ENCODE measurements at regions not wholly inside any gene's neighbourhood (a gene's known extent, or its start where the extent isn't known, plus 50 kb on each side); places are given as distances from the start of the nearest gene placed in this dataset.

GRCh38 chr3:157741607-157742006 is 238.4 kb upstream of the VEPH1 start:
- no peak for TF ChIP-seq POLR2A (IDR thresholded peaks at IDR 0.05; ENCODE audit: low read depth, low read length)
- FAIRE-seq, result no peak
- no peak for DNase-seq (ENCODE audit: insufficient read length, low spot score)

- no peak for DNase-seq (ENCODE audit: insufficient read length, low spot score)
- FAIRE-seq, result no peak
- TF ChIP-seq POLR2A (IDR thresholded peaks at IDR 0.05; ENCODE audit: low read depth, low read length), result no peak
Measured at GRCh38 chr3:157738441-157738840, 235.2 kb upstream of the VEPH1 start.

- TF ChIP-seq POLR2A (IDR thresholded peaks at IDR 0.05; ENCODE audit: low read depth, low read length), result no peak
- FAIRE-seq, result no peak
Measured at GRCh38 chr3:157718800-157719199, 215.6 kb upstream of the VEPH1 start.

DNA sequence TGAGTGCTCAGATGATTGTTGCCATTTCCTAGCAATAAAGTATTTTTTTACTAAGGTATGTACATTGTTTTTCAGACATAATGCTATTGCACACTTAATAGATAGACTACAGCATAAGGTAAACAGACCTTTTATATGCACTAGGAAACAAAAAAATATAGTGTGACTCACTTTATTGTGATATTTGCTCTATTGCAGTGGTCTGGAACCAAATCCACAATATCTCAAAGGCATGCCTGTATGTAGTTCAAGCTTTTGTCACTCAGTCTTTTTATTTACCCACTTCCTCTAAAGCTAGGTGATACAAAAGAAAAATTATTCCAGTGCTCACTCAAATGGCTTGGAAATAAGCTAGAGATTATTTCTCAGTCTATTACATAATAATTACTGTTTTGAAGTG is 209.9 kb upstream of the VEPH1 start:
- no peak for TF ChIP-seq POLR2A (IDR thresholded peaks at IDR 0.05; ENCODE audit: low read depth, low read length)
- no peak for FAIRE-seq
- no peak for DNase-seq (ENCODE audit: insufficient read length, low spot score)

More at GRCh38 chr3:157718800-157719199, 215.6 kb upstream of the VEPH1 start:
- no peak for DNase-seq (ENCODE audit: insufficient read length, low spot score)

DNA sequence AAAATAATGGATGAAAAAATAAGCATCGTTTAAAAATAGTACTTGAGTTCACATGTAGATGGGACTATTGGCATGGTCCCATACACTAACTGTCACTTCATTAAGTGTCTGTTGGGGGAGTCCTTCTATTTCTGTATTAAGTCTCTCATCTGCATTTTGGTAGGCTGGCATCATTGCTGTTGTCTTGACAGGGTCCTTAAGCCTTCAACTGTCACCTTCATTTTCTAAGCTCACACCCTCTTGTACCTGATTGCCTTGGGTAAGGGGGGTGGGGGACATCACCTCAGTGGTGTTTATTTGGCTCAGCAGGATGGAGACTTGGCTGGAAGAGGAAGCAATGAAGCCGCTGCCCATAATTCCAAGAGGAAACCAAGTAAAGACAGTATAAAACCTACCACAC is 202.0 kb upstream of the VEPH1 start:
- no peak for TF ChIP-seq POLR2A (IDR thresholded peaks at IDR 0.05; ENCODE audit: low read depth, low read length)
- FAIRE-seq, result no peak
- DNase-seq (ENCODE audit: insufficient read length, low spot score), result no peak

DNA sequence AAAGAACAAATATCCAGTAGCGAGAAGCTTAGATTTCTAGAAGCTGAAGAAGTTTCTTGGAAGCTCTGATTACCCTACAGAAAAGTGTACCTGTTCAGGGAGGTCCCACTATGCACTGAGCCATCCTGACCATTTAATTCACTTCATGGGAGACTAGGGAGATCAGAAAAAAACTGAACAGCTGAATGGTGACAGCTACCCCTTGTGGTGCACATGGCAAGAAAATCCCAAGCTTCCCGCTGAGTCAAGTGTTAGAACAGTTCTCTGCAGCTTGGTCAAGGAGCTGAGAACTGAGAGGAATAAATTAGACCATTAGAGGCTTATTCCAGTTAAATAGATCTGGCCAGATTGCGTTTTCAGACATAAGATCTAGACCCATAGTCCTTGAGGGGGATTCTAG is 197.2 kb upstream of the VEPH1 start:
- TF ChIP-seq POLR2A (IDR thresholded peaks at IDR 0.05; ENCODE audit: low read depth, low read length), result no peak
- DNase-seq (ENCODE audit: insufficient read length, low spot score) (no peak), FAIRE-seq (no peak)

- FAIRE-seq, result no peak
- DNase-seq (ENCODE audit: insufficient read length, low spot score), result no peak
- TF ChIP-seq POLR2A (IDR thresholded peaks at IDR 0.05; ENCODE audit: low read depth, low read length), result no peak
Measured at GRCh38 chr3:157695586-157695985, 192.4 kb upstream of the VEPH1 start.

GRCh38 chr3:157695103-157695502 is 191.9 kb upstream of the VEPH1 start:
- DNase-seq (ENCODE audit: insufficient read length, low spot score), result no peak
- FAIRE-seq, result no peak
- no peak for TF ChIP-seq POLR2A (IDR thresholded peaks at IDR 0.05; ENCODE audit: low read depth, low read length)

DNA sequence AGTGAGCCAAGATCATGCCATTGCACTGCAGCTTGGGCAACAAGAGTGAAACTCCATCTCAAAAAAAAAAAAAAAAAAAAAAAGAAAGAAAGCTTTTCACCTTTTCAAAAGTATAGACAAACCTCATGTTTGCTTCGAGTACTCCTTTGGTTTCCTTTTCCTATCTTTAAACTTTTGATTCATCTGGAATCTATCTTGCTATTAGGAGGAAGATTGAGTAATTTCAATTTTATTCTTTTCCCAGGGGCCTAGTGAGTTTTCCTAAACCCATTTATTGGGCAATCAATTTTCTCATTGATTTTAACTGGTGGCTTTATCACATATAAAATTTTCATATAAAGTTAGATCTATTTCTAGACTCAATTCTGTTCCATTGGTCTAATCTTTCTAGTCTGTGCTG is 190.5 kb upstream of the VEPH1 start:
- FAIRE-seq (no peak), DNase-seq (ENCODE audit: insufficient read length, low spot score) (no peak)
- TF ChIP-seq POLR2A (IDR thresholded peaks at IDR 0.05; ENCODE audit: low read depth, low read length), result no peak

DNA sequence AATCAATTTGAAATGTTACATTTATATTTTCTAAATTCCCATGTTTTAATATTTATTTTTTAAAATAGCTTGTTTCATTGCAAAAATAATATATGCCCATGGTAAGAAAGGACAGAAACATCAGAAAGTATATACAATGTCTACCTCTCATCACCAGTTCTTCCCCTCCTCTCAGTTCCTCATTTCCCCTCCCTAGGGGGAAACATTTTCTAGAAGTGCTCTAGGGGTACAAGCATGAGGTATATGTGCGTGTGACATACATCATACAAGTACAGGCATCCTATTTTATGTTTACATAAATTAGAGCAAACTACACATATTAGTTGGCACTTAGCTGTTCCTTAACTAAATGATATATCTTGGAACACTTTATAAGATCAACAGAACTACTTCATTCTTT is 189.3 kb upstream of the VEPH1 start:
- no peak for DNase-seq (ENCODE audit: insufficient read length, low spot score)
- TF ChIP-seq POLR2A (IDR thresholded peaks at IDR 0.05; ENCODE audit: low read depth, low read length), result no peak
- no peak for FAIRE-seq

DNA sequence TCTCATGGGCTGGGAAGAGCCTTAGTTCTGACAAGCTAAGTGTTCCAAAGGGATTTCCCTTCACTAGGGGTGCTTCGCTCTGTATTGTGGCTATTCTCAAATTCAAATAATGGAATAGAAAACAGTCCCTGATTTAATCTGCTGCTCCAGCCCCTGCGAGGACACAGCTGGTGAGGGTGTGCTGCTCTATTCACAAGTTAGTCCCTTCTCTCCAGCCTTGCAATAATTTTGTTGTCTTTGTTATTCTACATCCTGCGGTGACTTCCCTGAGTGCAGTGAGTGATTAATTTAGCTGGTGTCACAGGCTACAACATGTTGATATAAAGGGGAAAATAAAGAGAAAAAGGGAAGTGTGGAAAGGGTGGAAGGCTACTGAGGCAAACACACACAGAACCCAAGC is 180.5 kb upstream of the VEPH1 start:
- FAIRE-seq, result no peak
- TF ChIP-seq POLR2A (IDR thresholded peaks at IDR 0.05; ENCODE audit: low read depth, low read length), result no peak
- no peak for DNase-seq (ENCODE audit: insufficient read length, low spot score)

DNA sequence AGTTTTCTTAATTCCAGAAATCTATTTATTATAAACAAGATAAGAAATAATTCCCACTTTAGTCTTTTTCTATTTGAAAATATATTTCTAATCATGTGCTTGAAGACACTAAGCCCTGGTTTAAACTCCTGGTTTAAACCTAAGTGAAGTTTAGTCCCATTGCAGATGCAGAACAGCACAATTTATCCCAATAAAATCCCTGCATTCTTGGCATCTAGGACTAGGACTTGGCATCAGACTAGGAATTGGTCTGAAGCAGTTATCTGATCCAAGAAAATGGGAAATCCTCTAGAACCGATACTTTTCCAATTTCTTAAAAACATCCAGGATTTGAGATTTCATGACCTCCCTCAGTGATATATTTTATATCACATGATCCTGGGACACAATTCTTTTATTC is 168.8 kb upstream of the VEPH1 start:
- no peak for TF ChIP-seq POLR2A (IDR thresholded peaks at IDR 0.05; ENCODE audit: low read depth, low read length)
- FAIRE-seq (no peak), DNase-seq (ENCODE audit: insufficient read length, low spot score) (no peak)

- TF ChIP-seq POLR2A (IDR thresholded peaks at IDR 0.05; ENCODE audit: low read depth, low read length), result no peak
- no peak for DNase-seq (ENCODE audit: insufficient read length, low spot score)
- no peak for FAIRE-seq
Measured at GRCh38 chr3:157671656-157672055, 168.4 kb upstream of the VEPH1 start.

- DNase-seq (ENCODE audit: insufficient read length, low spot score) (no peak), FAIRE-seq (no peak)
- no peak for TF ChIP-seq POLR2A (IDR thresholded peaks at IDR 0.05; ENCODE audit: low read depth, low read length)
Measured at GRCh38 chr3:157669416-157669815, 166.2 kb upstream of the VEPH1 start.

- DNase-seq (ENCODE audit: insufficient read length, low spot score), result no peak
Measured at GRCh38 chr3:157667493-157667892, 164.3 kb upstream of the VEPH1 start.

GRCh38 chr3:157662171-157662570 is 159.0 kb upstream of the VEPH1 start:
- DNase-seq (ENCODE audit: insufficient read length, low spot score) (no peak), FAIRE-seq (no peak)
- TF ChIP-seq POLR2A (IDR thresholded peaks at IDR 0.05; ENCODE audit: low read depth, low read length), result no peak

More at GRCh38 chr3:157667493-157667892, 164.3 kb upstream of the VEPH1 start:
- TF ChIP-seq POLR2A (IDR thresholded peaks at IDR 0.05; ENCODE audit: low read depth, low read length), result no peak
- no peak for FAIRE-seq

Data from H54 (cell line).